GM19240 (cell line): ENCODE measurements at regions not wholly inside any gene's neighbourhood (a gene's known extent, or its start where the extent isn't known, plus 50 kb on each side); places are given as distances from the start of the nearest gene placed in this dataset.
"Not testable (repeated sequence)": the region's sequence is repeated elsewhere in the genome, so short reads cannot be mapped to it uniquely, and the experiment has no call there.

Experiments used
- DNase-seq: peaks from one replicate; pipeline ENCODE4 v3.0.0; 2011; ENCODE audit warnings: low spot score; ENCODE audit not compliant: insufficient read length

GRCh38 chr19:32022731-32023563, 322.5 kb upstream of the ZNF507 start:
- DNase-seq: no peak

GRCh38 chr19:32023564-32023832, 321.9 kb upstream of the ZNF507 start:
- DNase-seq: no peak

GRCh38 chr19:32029235-32029634, 316.2 kb upstream of the ZNF507 start:
- DNase-seq: no peak

- DNase-seq: no peak
Observed at GRCh38 chr19:32032561-32032960, 312.8 kb upstream of the ZNF507 start.

- DNase-seq: no peak
Observed at GRCh38 chr19:32035626-32036025, 309.8 kb upstream of the ZNF507 start.

GRCh38 chr19:32038021-32038920, 307.1 kb upstream of the ZNF507 start:
- no peak for DNase-seq

GRCh38 chr19:32038961-32039360, 306.4 kb upstream of the ZNF507 start:
- no peak for DNase-seq

- no peak for DNase-seq
Observed at GRCh38 chr19:32039440-32039839, 306.0 kb upstream of the ZNF507 start.

GRCh38 chr19:32040236-32040635, 305.2 kb upstream of the ZNF507 start:
- DNase-seq: no peak

GRCh38 chr19:32041681-32042292, 303.6 kb upstream of the ZNF507 start:
- no peak for DNase-seq

- no peak for DNase-seq
Observed at GRCh38 chr19:32047788-32048187, 297.6 kb upstream of the ZNF507 start.

- no peak for DNase-seq
Observed at GRCh38 chr19:32053376-32053775, 292.0 kb upstream of the ZNF507 start.

- no peak for DNase-seq
Observed at GRCh38 chr19:32053861-32054260, 291.5 kb upstream of the ZNF507 start.

GRCh38 chr19:32058131-32058530, 287.3 kb upstream of the ZNF507 start:
- no peak for DNase-seq

GRCh38 chr19:32061315-32061714, 284.1 kb upstream of the ZNF507 start:
- DNase-seq: no peak

GRCh38 chr19:32063601-32064000, 281.8 kb upstream of the ZNF507 start:
- DNase-seq: no peak

- no peak for DNase-seq
Observed at GRCh38 chr19:32066056-32066455, 279.4 kb upstream of the ZNF507 start.

- DNase-seq: no peak
Observed at GRCh38 chr19:32067685-32068084, 277.7 kb upstream of the ZNF507 start.

- DNase-seq: no peak
Observed at GRCh38 chr19:32068793-32069192, 276.6 kb upstream of the ZNF507 start.

GRCh38 chr19:32070101-32070500, 275.3 kb upstream of the ZNF507 start:
- no peak for DNase-seq

- DNase-seq: no peak
Observed at GRCh38 chr19:32082028-32082427, 263.4 kb upstream of the ZNF507 start.

GRCh38 chr19:32084756-32085363, 260.6 kb upstream of the ZNF507 start:
- not testable (repeated sequence) for DNase-seq
